Transverse colon (tissue), 4 donors: ENCODE measurements at regions not wholly inside any gene's neighbourhood (a gene's known extent, or its start where the extent isn't known, plus 50 kb on each side); places are given as distances from the start of the nearest gene placed in this dataset.
"Not testable (repeated sequence)": the region's sequence is repeated elsewhere in the genome, so short reads cannot be mapped to it uniquely, and the experiment has no call there.

Experiments
- DNase-seq: peaks from one replicate; pipeline ENCODE4 v3.0.0-alpha.2; 2019
- H3K27ac ChIP-seq, 4 donors: fragments of 200-600 bp; sonication (generic); 2 replicates each; pipeline ENCODE4 v1.5.1; 2016 to 2018; ENCODE audit warnings: inconsistent platforms in 4 of 4
- H3K27me3 ChIP-seq: fragments of 200-600 bp; sonication (generic); 2 replicates; pipeline ENCODE4 v1.5.1; 2017; ENCODE audit warnings: inconsistent platforms
- H3K36me3 ChIP-seq, 4 donors: fragments of 200-600 bp; sonication (generic); 2 replicates each; pipeline ENCODE4 v1.5.1; 2017 to 2019; ENCODE audit warnings: inconsistent platforms in 4 of 4
- H3K4me1 ChIP-seq, 4 donors: fragments of 200-600 bp; sonication (generic); 2 replicates each; pipeline ENCODE4 v1.5.1; 2017 to 2020; ENCODE audit warnings: inconsistent platforms in 4 of 4
- H3K4me3 ChIP-seq, 4 donors: fragments of 200-600 bp; sonication (generic); 1 replicate in 1 of 4; 2 replicates in 3 of 4; pipeline versions ENCODE4 v1.5.1 to v1.6.1; 2017 to 2019; ENCODE audit warnings: inconsistent platforms in 4 of 4
- H3K9me3 ChIP-seq, 2 donors: fragments of 200-600 bp; sonication (generic); 2 replicates each; pipeline ENCODE4 v1.5.1; 2017 to 2019; ENCODE audit warnings: inconsistent platforms in 2 of 2
- CTCF ChIP-seq, 5 experiments: fragments of 200-600 bp in 3 of 5; fragments of 450-650 bp in 2 of 5; sonication (generic) in 3 of 5; IDR thresholded peaks; 1 replicate in 2 of 5; 2 replicates in 3 of 5; pipeline ENCODE4 v1.5.1; 2016 to 2017; ENCODE audit warnings: antibody characterized with exemption in 5 of 5, inconsistent platforms in 3 of 5, mild to moderate bottlenecking in 2 of 5, moderate library complexity in 1 of 5
- EP300 ChIP-seq: sonication (generic); formaldehyde crosslinking; IDR thresholded peaks from one replicate; pipeline ENCODE4 v1.6.1; 2017; ENCODE audit warnings: antibody characterized with exemption, low read depth
- POLR2A ChIP-seq: fragments of 450-650 bp; IDR thresholded peaks from one replicate; pipeline ENCODE4 v1.6.1; 2016; ENCODE audit warnings: antibody characterized with exemption, mild to moderate bottlenecking, moderate library complexity
- POLR2AphosphoS5 ChIP-seq, 3 donors: sonication (generic); formaldehyde crosslinking; IDR thresholded peaks; one replicate each; pipeline ENCODE4 v1.6.1; 2016; ENCODE audit warnings: antibody characterized with exemption in 3 of 3
- WGBS, 2 donors: methylation state at CpG; one replicate each; pipeline ENCODE4 v1.1.5; 2018; ENCODE audit warnings: low coverage in 1 of 2; 5-methylcytosine and 5-hydroxymethylcytosine counted together
- in situ Hi-C, 4 donors: fragments of 200-750 bp; cut with MboI; loops; one replicate each; pipeline versions ENCODE4 v1.15.0 to v1.15.1; 2017; ENCODE audit warnings: low sequenced_read_pairs in 3 of 4, low pct_ligation_motif_present in 1 of 4, low pct_unique_long_range_greater_than_20kb in 1 of 4
- intact Hi-C: fragments of 100-400 bp; cut with DNase I; formaldehyde crosslinking; loops from one replicate; pipeline ENCODE4 v1.15.1; 2023; ENCODE audit warnings: low total_unique reads

GRCh38 chr3:6679510-6679909, 181.4 kb upstream of the GRM7 start:
- intact Hi-C loops = no loop called here
- 71 to 86% methylated on average over 3 to 4 of the region's 4 CpGs for WGBS, 2 donors

GRCh38 chr3:6680119-6680806, 180.7 kb upstream of the GRM7 start:
- no peak overlapping the region for H3K4me3 ChIP-seq
- peaks cover 0 to 10% (median 0%) of the 10 kb centered on the region in 4 donors for H3K4me1 ChIP-seq
- WGBS, 2 donors = 53 to 100% methylated on average over 1 to 3 of the region's 3 CpGs
- in situ Hi-C loops = no loop called here
- no peak overlapping the region for H3K27ac ChIP-seq
- TF ChIP-seq POLR2A (no peak), POLR2AphosphoS5 (IDR thresholded peaks at IDR 0.05) (no peak), EP300 (no peak), CTCF (IDR thresholded peaks at IDR 0.05) (no peak)
- intact Hi-C loops = no loop called here
- no peak for DNase-seq
- no peaks in the 10 kb centered on the region for H3K27me3 ChIP-seq
- no peaks in the 10 kb centered on the region for H3K36me3 ChIP-seq
- no peaks in the 10 kb centered on the region for H3K9me3 ChIP-seq

More at GRCh38 chr3:6679510-6679909, 181.4 kb upstream of the GRM7 start:
- Histone ChIP-seq H3K4me1 (peaks cover 0 to 10% (median 0%) of the 10 kb centered on the region in 4 donors), H3K4me3 (no peak overlapping the region), H3K36me3 (no peaks in the 10 kb centered on the region), H3K27ac (no peak overlapping the region), H3K9me3 (no peaks in the 10 kb centered on the region), H3K27me3 (no peaks in the 10 kb centered on the region)
- TF ChIP-seq EP300 = no peak
- TF ChIP-seq POLR2AphosphoS5 (IDR thresholded peaks at IDR 0.05) = no peak
- TF ChIP-seq POLR2A = no peak
- no peak for TF ChIP-seq CTCF (IDR thresholded peaks at IDR 0.05)
- no peak for DNase-seq
- in situ Hi-C loops = no loop called here

- H3K27ac ChIP-seq = peak overlapping the region in 3 of 4 donors; percentile 11 to 32 (median 30)
- no peak for TF ChIP-seq CTCF (IDR thresholded peaks at IDR 0.05)
- no peak for TF ChIP-seq POLR2A
- no peak for TF ChIP-seq EP300
- TF ChIP-seq POLR2AphosphoS5 (IDR thresholded peaks at IDR 0.05) = peak in 1 of 3 donors; percentile 39
- peak; percentile 18 for DNase-seq
Observed at GRCh38 chr3:6697285-6697684, 163.6 kb upstream of the GRM7 start.

GRCh38 chr3:6697722-6698121, 163.2 kb upstream of the GRM7 start:
- Histone ChIP-seq H3K9me3 (no peaks in the 10 kb centered on the region), H3K4me3 (no peak overlapping the region), H3K36me3 (no peaks in the 10 kb centered on the region), H3K4me1 (peaks cover 0 to 9% (median 3%) of the 10 kb centered on the region in 4 donors), H3K27me3 (no peaks in the 10 kb centered on the region), H3K27ac (peak overlapping the region in 1 of 4 donors; percentile 5)
- in situ Hi-C loops = no loop called here
- 64 to 69% methylated on average over 6 of the region's 6 CpGs for WGBS, 2 donors
- intact Hi-C loops = no loop called here
- DNase-seq = no peak
- no peak for TF ChIP-seq POLR2AphosphoS5 (IDR thresholded peaks at IDR 0.05)
- no peak for TF ChIP-seq POLR2A
- no peak for TF ChIP-seq CTCF (IDR thresholded peaks at IDR 0.05)
- no peak for TF ChIP-seq EP300

More at GRCh38 chr3:6697285-6697684, 163.6 kb upstream of the GRM7 start:
- peaks cover 0 to 9% (median 3%) of the 10 kb centered on the region in 4 donors for H3K4me1 ChIP-seq
- in situ Hi-C loops (no loop called here), intact Hi-C loops (no loop called here)
- no peak overlapping the region for H3K4me3 ChIP-seq
- 46 to 63% methylated on average over 3 of the region's 3 CpGs for WGBS, 2 donors
- no peaks in the 10 kb centered on the region for H3K36me3 ChIP-seq
- no peaks in the 10 kb centered on the region for H3K9me3 ChIP-seq
- H3K27me3 ChIP-seq = no peaks in the 10 kb centered on the region

- H3K4me1 ChIP-seq, H3K27ac ChIP-seq, H3K4me3 ChIP-seq, DNase-seq, H3K27me3 ChIP-seq, H3K36me3 ChIP-seq, H3K9me3 ChIP-seq, intact Hi-C loops: not testable (repeated sequence)
- in situ Hi-C loops = loop anchor here in 1 of 4 donors (25.0 kb wide), 1 partner anchor 1468 kb away; no protein-coding TSS in a partner anchor
- WGBS, 2 donors = 64% methylated on average over 4 to 5 of the region's 5 CpGs
Observed at GRCh38 chr3:6704817-6705216, 156.1 kb upstream of the GRM7 start.
